HEK293 (cell line): ENCODE measurements at regions not wholly inside any gene's neighbourhood (a gene's known extent, or its start where the extent isn't known, plus 50 kb on each side); places are given as distances from the start of the nearest gene placed in this dataset.

Source experiments
- CTCF ChIA-PET: fragments of 350-600 bp; formaldehyde crosslinking; extraction: SDS; loops from one replicate; lab custom pipeline; 2021; ENCODE audit warnings: antibody characterized with exemption; lab: Yijun Ruan, JAX
- POLR2A ChIA-PET: fragments of 300-600 bp; formaldehyde crosslinking; extraction: SDS; loops from one replicate; lab custom pipeline; 2020; ENCODE audit warnings: antibody characterized with exemption, inconsistent platforms; lab: Yijun Ruan, JAX
- H3K27ac ChIP-seq: fragments of 200-500 bp; sonication (Bioruptor generic); 2 replicates; pipeline ENCODE4 v1.5.1; 2014; ENCODE audit warnings: low read depth, low read length, control low read depth, inconsistent platforms; ENCODE audit errors: extremely low read depth
- H3K36me3 ChIP-seq, 2 experiments: fragments of 200-500 bp in 1 of 2; sonication (Bioruptor generic) in 1 of 2; 1 replicate in 1 of 2; 2 replicates in 1 of 2; pipeline ENCODE4 v1.5.1; 2014 to 2017; ENCODE audit warnings: inconsistent platforms in 2 of 2, low read length in 2 of 2; ENCODE audit not compliant: control insufficient read depth in 2 of 2, insufficient read depth in 1 of 2
- H3K4me1 ChIP-seq: fragments of 200-500 bp; sonication (Bioruptor generic); 2 replicates; pipeline ENCODE4 v1.5.1; 2014; ENCODE audit warnings: mild to moderate bottlenecking, low read length, inconsistent platforms; ENCODE audit not compliant: control insufficient read depth, insufficient read depth
- H3K4me3 ChIP-seq: 2 replicates; pipeline ENCODE4 v1.5.1; 2011; ENCODE audit warnings: low read depth, mild to moderate bottlenecking, control low read depth, low read length, moderate library complexity
- H3K9me3 ChIP-seq: fragments of 200-500 bp; sonication (Bioruptor generic); 2 replicates; pipeline ENCODE4 v1.5.1; 2014; ENCODE audit warnings: low read depth, low read length, inconsistent platforms; ENCODE audit not compliant: control insufficient read depth, insufficient read depth
- GLI2 ChIP-seq: fragments of 450-650 bp; formaldehyde crosslinking; IDR thresholded peaks from 2 replicates; pipeline ENCODE4; 2017; ENCODE audit warnings: missing biosample characterization, missing genetic modification characterization, low read depth, borderline replicate concordance
- MEIS1 ChIP-seq: sonication (generic); formaldehyde crosslinking; IDR thresholded peaks from 2 replicates; pipeline ENCODE4 v1.8.1; 2022; ENCODE audit warnings: missing genetic modification reagents, mild to moderate bottlenecking, borderline replicate concordance
- OSR2 ChIP-seq: fragments of 450-650 bp; formaldehyde crosslinking; IDR thresholded peaks from 2 replicates; pipeline ENCODE4 v1.5.1; 2016; ENCODE audit warnings: missing biosample characterization, missing genetic modification characterization
- PATZ1 ChIP-seq: fragments of 450-650 bp; formaldehyde crosslinking; IDR thresholded peaks from 2 replicates; pipeline ENCODE4 v1.5.1; 2016; ENCODE audit warnings: missing biosample characterization, missing genetic modification characterization
- ZBTB8A ChIP-seq: fragments of 450-650 bp; formaldehyde crosslinking; IDR thresholded peaks from 2 replicates; pipeline ENCODE4 v1.5.1; 2016; ENCODE audit warnings: missing biosample characterization, missing genetic modification characterization
- ZNF19 ChIP-seq: fragments of 450-650 bp; formaldehyde crosslinking; IDR thresholded peaks from 2 replicates; pipeline ENCODE4; 2016; ENCODE audit warnings: missing biosample characterization, missing genetic modification characterization, low read depth
- ZNF202 ChIP-seq: fragments of 450-650 bp; formaldehyde crosslinking; IDR thresholded peaks from 2 replicates; pipeline ENCODE4 v1.5.1; 2016; ENCODE audit warnings: missing biosample characterization, missing genetic modification characterization, borderline replicate concordance
- ZNF214 ChIP-seq: fragments of 450-650 bp; formaldehyde crosslinking; IDR thresholded peaks from 2 replicates; pipeline ENCODE4 v1.5.1; 2017; ENCODE audit warnings: missing biosample characterization, mild to moderate bottlenecking, missing genetic modification characterization, borderline replicate concordance
- ZNF274 ChIP-seq, 2 experiments: fragments of 200-500 bp in 1 of 2; fragments of 450-650 bp in 1 of 2; sonication (Bioruptor generic) in 1 of 2; formaldehyde crosslinking in 1 of 2; IDR thresholded peaks; 2 replicates each; pipeline versions ENCODE4 v1.5.1 to v1.6.1; 2014 to 2016; ENCODE audit warnings: borderline replicate concordance in 1 of 2, inconsistent platforms in 1 of 2, low read length in 1 of 2, missing biosample characterization in 1 of 2, missing genetic modification characterization in 1 of 2
- ZNF621 ChIP-seq: fragments of 450-650 bp; formaldehyde crosslinking; IDR thresholded peaks from 2 replicates; pipeline ENCODE4 v1.5.1; 2017; ENCODE audit warnings: missing biosample characterization, missing genetic modification characterization
- ZNF830 ChIP-seq: fragments of 450-650 bp; IDR thresholded peaks from 2 replicates; pipeline ENCODE4 v1.5.0; 2018; ENCODE audit warnings: missing biosample characterization, missing genetic modification characterization, low read depth, mild to moderate bottlenecking, moderate library complexity
- TF ChIP-seq, protein P1 (sequence below): fragments of 450-650 bp; formaldehyde crosslinking; IDR thresholded peaks from 2 replicates; pipeline ENCODE4 v1.5.1; 2016; ENCODE audit warnings: missing biosample characterization, missing genetic modification characterization
- TF ChIP-seq, protein P2 (sequence below): fragments of 450-650 bp; formaldehyde crosslinking; IDR thresholded peaks from 2 replicates; pipeline ENCODE4 v1.5.1; 2016; ENCODE audit warnings: missing biosample characterization, missing genetic modification characterization

DNA sequence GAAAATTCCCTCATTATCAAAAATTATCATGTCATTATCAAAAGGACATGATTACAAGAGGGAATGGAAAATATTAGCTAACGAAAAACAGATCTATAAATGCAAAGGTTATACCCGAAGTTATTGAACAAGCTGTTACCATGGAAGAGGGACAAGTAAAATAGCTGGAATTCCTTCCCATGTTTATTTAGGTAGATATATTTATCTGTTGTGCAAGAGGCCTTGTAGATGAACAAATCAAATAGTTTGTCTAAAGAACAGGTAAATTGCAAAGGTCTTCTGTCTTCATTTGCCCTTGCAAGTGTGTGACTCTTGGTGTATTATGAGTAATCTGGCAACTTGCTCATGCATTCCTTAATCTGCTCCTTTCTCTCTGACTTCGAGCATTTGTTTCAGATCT is 1170.9 kb downstream of the SORCS1 start:
- Histone ChIP-seq H3K4me3 (no peak overlapping the region), H3K27ac (no peak overlapping the region), H3K36me3 (no peaks in the 10 kb centered on the region), H3K4me1 (no peaks in the 10 kb centered on the region), H3K9me3 (no peaks in the 10 kb centered on the region)
- CTCF ChIA-PET, result interaction anchor here (0.6 kb wide), 1 partner anchor 88 kb away, joined by 3 read pairs; no protein-coding TSS in a partner anchor
- POLR2A ChIA-PET, result no interaction called here
- TF ChIP-seq, protein P1, sequence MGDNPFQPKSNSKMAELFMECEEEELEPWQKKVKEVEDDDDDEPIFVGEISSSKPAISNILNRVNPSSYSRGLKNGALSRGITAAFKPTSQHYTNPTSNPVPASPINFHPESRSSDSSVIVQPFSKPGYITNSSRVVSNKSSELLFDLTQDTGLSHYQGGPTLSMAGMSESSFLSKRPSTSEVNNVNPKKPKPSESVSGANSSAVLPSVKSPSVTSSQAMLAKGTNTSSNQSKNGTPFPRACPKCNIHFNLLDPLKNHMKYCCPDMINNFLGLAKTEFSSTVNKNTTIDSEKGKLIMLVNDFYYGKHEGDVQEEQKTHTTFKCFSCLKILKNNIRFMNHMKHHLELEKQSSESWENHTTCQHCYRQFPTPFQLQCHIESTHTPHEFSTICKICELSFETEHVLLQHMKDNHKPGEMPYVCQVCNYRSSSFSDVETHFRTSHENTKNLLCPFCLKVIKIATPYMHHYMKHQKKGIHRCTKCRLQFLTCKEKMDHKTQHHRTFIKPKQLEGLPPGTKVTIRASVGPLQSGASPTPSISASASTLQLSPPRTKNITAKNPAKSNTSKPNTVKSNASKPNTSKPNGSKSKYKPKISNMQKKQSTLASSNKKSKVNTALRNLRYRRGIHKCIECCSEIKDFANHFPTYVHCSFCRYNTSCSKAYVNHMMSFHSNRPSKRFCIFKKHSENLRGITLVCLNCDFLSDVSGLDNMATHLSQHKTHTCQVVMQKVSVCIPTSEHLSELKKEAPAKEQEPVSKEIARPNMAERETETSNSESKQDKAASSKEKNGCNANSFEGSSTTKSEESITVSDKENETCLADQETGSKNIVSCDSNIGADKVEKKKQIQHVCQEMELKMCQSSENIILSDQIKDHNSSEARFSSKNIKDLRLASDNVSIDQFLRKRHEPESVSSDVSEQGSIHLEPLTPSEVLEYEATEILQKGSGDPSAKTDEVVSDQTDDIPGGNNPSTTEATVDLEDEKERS (tag by site-specific recombination), result no peak
- TF ChIP-seq MEIS1 (CRISPR knock-in tag) (no peak), OSR2 (tag by site-specific recombination) (no peak), ZNF274 (IDR thresholded peaks at IDR 0.05; ENCODE audit: low read length) (no peak), ZNF274 (tag by site-specific recombination; IDR thresholded peaks at IDR 0.05; ENCODE audit: borderline replicate concordance) (no peak), ZNF621 (no peak), ZNF214 (tag by site-specific recombination) (no peak), ZNF19 (tag by site-specific recombination) (no peak), PATZ1 (tag by site-specific recombination) (no peak), ZNF830 (no peak), ZNF202 (tag by site-specific recombination) (no peak), GLI2 (tag by site-specific recombination) (no peak)
- TF ChIP-seq, protein P2, sequence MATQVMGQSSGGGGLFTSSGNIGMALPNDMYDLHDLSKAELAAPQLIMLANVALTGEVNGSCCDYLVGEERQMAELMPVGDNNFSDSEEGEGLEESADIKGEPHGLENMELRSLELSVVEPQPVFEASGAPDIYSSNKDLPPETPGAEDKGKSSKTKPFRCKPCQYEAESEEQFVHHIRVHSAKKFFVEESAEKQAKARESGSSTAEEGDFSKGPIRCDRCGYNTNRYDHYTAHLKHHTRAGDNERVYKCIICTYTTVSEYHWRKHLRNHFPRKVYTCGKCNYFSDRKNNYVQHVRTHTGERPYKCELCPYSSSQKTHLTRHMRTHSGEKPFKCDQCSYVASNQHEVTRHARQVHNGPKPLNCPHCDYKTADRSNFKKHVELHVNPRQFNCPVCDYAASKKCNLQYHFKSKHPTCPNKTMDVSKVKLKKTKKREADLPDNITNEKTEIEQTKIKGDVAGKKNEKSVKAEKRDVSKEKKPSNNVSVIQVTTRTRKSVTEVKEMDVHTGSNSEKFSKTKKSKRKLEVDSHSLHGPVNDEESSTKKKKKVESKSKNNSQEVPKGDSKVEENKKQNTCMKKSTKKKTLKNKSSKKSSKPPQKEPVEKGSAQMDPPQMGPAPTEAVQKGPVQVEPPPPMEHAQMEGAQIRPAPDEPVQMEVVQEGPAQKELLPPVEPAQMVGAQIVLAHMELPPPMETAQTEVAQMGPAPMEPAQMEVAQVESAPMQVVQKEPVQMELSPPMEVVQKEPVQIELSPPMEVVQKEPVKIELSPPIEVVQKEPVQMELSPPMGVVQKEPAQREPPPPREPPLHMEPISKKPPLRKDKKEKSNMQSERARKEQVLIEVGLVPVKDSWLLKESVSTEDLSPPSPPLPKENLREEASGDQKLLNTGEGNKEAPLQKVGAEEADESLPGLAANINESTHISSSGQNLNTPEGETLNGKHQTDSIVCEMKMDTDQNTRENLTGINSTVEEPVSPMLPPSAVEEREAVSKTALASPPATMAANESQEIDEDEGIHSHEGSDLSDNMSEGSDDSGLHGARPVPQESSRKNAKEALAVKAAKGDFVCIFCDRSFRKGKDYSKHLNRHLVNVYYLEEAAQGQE (tag by site-specific recombination), result no peak

- H3K9me3 ChIP-seq, result no peaks in the 10 kb centered on the region
- no peak for TF ChIP-seq ZBTB8A
- H3K36me3 ChIP-seq, result no peaks in the 10 kb centered on the region
- POLR2A ChIA-PET, result no interaction called here
- H3K4me3 ChIP-seq, result no peak overlapping the region
- H3K27ac ChIP-seq, result no peak overlapping the region
- no peaks in the 10 kb centered on the region for H3K4me1 ChIP-seq
- CTCF ChIA-PET, result interaction anchor here (0.6 kb wide), 1 partner anchor 88 kb away, joined by 3 read pairs; no protein-coding TSS in a partner anchor
These were observed 1171.6 kb downstream of the SORCS1 start for GRCh38 chr10:105992928-105993327.
